Glutamatergic neuron (in vitro differentiated cells): ENCODE measurements at regions not wholly inside any gene's neighbourhood (a gene's known extent, or its start where the extent isn't known, plus 50 kb on each side); places are given as distances from the start of the nearest gene placed in this dataset.

Source experiments
- DNase-seq: peaks from one replicate; pipeline ENCODE4 v3.0.0; 2022
- H3K27ac Mint-ChIP-seq: one replicate; pipeline ENCODE4 v1.8.0; 2020; ENCODE audit warnings: mild to moderate bottlenecking, mixed read lengths, inconsistent platforms; ENCODE audit not compliant: unreplicated experiment
- H3K27me3 Mint-ChIP-seq: one replicate; pipeline ENCODE4 v1.8.0; 2020; ENCODE audit warnings: mild to moderate bottlenecking, moderate library complexity, mixed read lengths, inconsistent platforms; ENCODE audit not compliant: unreplicated experiment
- H3K36me3 Mint-ChIP-seq: one replicate; pipeline ENCODE4 v1.8.0; 2020; ENCODE audit warnings: mild to moderate bottlenecking, mixed read lengths, inconsistent platforms; ENCODE audit not compliant: unreplicated experiment
- H3K4me1 Mint-ChIP-seq: one replicate; pipeline ENCODE4 v1.8.0; 2020; ENCODE audit warnings: mild to moderate bottlenecking, low read depth, mixed read lengths, inconsistent platforms; ENCODE audit not compliant: unreplicated experiment
- H3K4me3 Mint-ChIP-seq: one replicate; pipeline ENCODE4 v1.8.0; 2020; ENCODE audit warnings: mild to moderate bottlenecking, mixed read lengths, inconsistent platforms; ENCODE audit not compliant: unreplicated experiment
- H3K9me3 Mint-ChIP-seq: one replicate; pipeline ENCODE4 v1.8.0; 2020; ENCODE audit warnings: mild to moderate bottlenecking, moderate library complexity, mixed read lengths, inconsistent platforms; ENCODE audit not compliant: unreplicated experiment
- CTCF ChIP-seq: fragments of 200-600 bp; sonication (generic); IDR thresholded peaks from one replicate; pipeline ENCODE4 v1.5.0; 2021; ENCODE audit not compliant: partially characterized antibody, unreplicated experiment

- H3K9me3 Mint-ChIP-seq = no peaks in the 10 kb centered on the region
- H3K4me1 Mint-ChIP-seq = peaks cover 6% of the 10 kb centered on the region
- no peak for DNase-seq
- peaks cover 3% of the 10 kb centered on the region for H3K27me3 Mint-ChIP-seq
- H3K4me3 Mint-ChIP-seq = no peak overlapping the region
- no peaks in the 10 kb centered on the region for H3K36me3 Mint-ChIP-seq
- H3K27ac Mint-ChIP-seq = no peak overlapping the region
- no peak for TF ChIP-seq CTCF
Observed at GRCh38 chr13:75016225-75016624, 465.7 kb downstream of the TBC1D4 start.

GRCh38 chr13:75013818-75014217 is 468.2 kb downstream of the TBC1D4 start:
- H3K4me1 Mint-ChIP-seq = peaks cover 10% of the 10 kb centered on the region
- H3K36me3 Mint-ChIP-seq = no peaks in the 10 kb centered on the region
- TF ChIP-seq CTCF = no peak
- DNase-seq = no peak
- no peak overlapping the region for H3K4me3 Mint-ChIP-seq
- H3K9me3 Mint-ChIP-seq = no peaks in the 10 kb centered on the region
- no peak overlapping the region for H3K27ac Mint-ChIP-seq
- no peaks in the 10 kb centered on the region for H3K27me3 Mint-ChIP-seq

GRCh38 chr13:75010941-75011340 is 471.0 kb downstream of the TBC1D4 start:
- Mint-ChIP-seq H3K27me3 (no peaks in the 10 kb centered on the region), H3K4me3 (no peak overlapping the region), H3K27ac (no peak overlapping the region), H3K36me3 (no peaks in the 10 kb centered on the region), H3K9me3 (no peaks in the 10 kb centered on the region), H3K4me1 (peaks cover 10% of the 10 kb centered on the region)
- TF ChIP-seq CTCF = no peak
- DNase-seq = no peak

- DNase-seq = no peak
- Mint-ChIP-seq H3K27ac (no peak overlapping the region), H3K4me3 (no peak overlapping the region), H3K27me3 (no peaks in the 10 kb centered on the region), H3K9me3 (no peaks in the 10 kb centered on the region), H3K4me1 (peaks cover 10% of the 10 kb centered on the region), H3K36me3 (no peaks in the 10 kb centered on the region)
- TF ChIP-seq CTCF = no peak
Observed at GRCh38 chr13:75008926-75009325, 473.0 kb downstream of the TBC1D4 start.

- H3K4me3 Mint-ChIP-seq = no peak overlapping the region
- DNase-seq = no peak
- TF ChIP-seq CTCF = no peak
- H3K27ac Mint-ChIP-seq = no peak overlapping the region
- no peaks in the 10 kb centered on the region for H3K4me1 Mint-ChIP-seq
- no peaks in the 10 kb centered on the region for H3K27me3 Mint-ChIP-seq
- H3K9me3 Mint-ChIP-seq = no peaks in the 10 kb centered on the region
- H3K36me3 Mint-ChIP-seq = peaks cover 7% of the 10 kb centered on the region
Observed at GRCh38 chr13:74990992-74991391, 491.0 kb downstream of the TBC1D4 start.
